CD4-positive, alpha-beta memory T cell (primary cell): ENCODE measurements at regions not wholly inside any gene's neighbourhood (a gene's known extent, or its start where the extent isn't known, plus 50 kb on each side); places are given as distances from the start of the nearest gene placed in this dataset.
"Not testable (repeated sequence)": the region's sequence is repeated elsewhere in the genome, so short reads cannot be mapped to it uniquely, and the experiment has no call there.

Experiments
- CTCF ChIA-PET: fragments of 350-600 bp; sonication (Branson Sonifier 250); formaldehyde crosslinking; loops from one replicate; lab custom pipeline; 2021; ENCODE audit warnings: inconsistent platforms; ENCODE audit not compliant: partially characterized antibody; lab: Charles Lee
- POLR2A ChIA-PET: fragments of 350-600 bp; sonication (Branson Sonifier 250); formaldehyde crosslinking; loops from one replicate; lab custom pipeline; 2021; ENCODE audit not compliant: partially characterized antibody; lab: Charles Lee
- DNase-seq, 5 donors: peaks; one replicate each; pipeline versions ENCODE4 v3.0.0 to v3.0.0-alpha.2; 2020 to 2022; ENCODE audit warnings: mixed read lengths in 1 of 5
- H3K27ac ChIP-seq: one replicate; pipeline ENCODE4 v1.7.0; 2013; ENCODE audit warnings: low read depth, low read length
- H3K27me3 ChIP-seq: 2 replicates; pipeline ENCODE4 v1.7.0; 2013; ENCODE audit warnings: mild to moderate bottlenecking, low read length, moderate library complexity; ENCODE audit not compliant: insufficient read depth
- H3K36me3 ChIP-seq: 2 replicates; pipeline ENCODE4 v1.7.0; 2013; ENCODE audit warnings: mild to moderate bottlenecking, low read length, moderate library complexity; ENCODE audit not compliant: insufficient read depth
- H3K4me1 ChIP-seq: 2 replicates; pipeline ENCODE4 v1.7.0; 2013; ENCODE audit warnings: mild to moderate bottlenecking, low read length, moderate library complexity; ENCODE audit not compliant: insufficient read depth
- H3K4me3 ChIP-seq, 2 donors: one replicate each; pipeline ENCODE4 v1.7.0; 2013; ENCODE audit warnings: low read length in 2 of 2, mild to moderate bottlenecking in 1 of 2
- H3K9me3 ChIP-seq, 2 donors: one replicate each; pipeline ENCODE4 v1.7.0; 2013; ENCODE audit warnings: low read length in 2 of 2, control low read depth in 1 of 2; ENCODE audit not compliant: control insufficient read depth in 1 of 2
- H3K27ac Mint-ChIP-seq, 7 donors: one replicate each; pipeline ENCODE4 v1.8.0; 2020 to 2021; ENCODE audit warnings: mixed read lengths in 7 of 7, mild to moderate bottlenecking in 6 of 7, inconsistent platforms in 3 of 7, moderate library complexity in 3 of 7
- H3K27me3 Mint-ChIP-seq, 2 donors: one replicate each; pipeline ENCODE4 v1.8.0; 2020 to 2021; ENCODE audit warnings: mixed read lengths in 2 of 2
- H3K36me3 Mint-ChIP-seq, 2 donors: one replicate each; pipeline ENCODE4 v1.8.0; 2020 to 2021; ENCODE audit warnings: mixed read lengths in 2 of 2, inconsistent platforms in 1 of 2, mild to moderate bottlenecking in 1 of 2
- H3K4me1 Mint-ChIP-seq, 4 donors: one replicate each; pipeline ENCODE4 v1.8.0; 2020 to 2021; ENCODE audit warnings: mixed read lengths in 4 of 4, mild to moderate bottlenecking in 1 of 4
- H3K4me3 Mint-ChIP-seq, 8 donors: one replicate each; pipeline ENCODE4 v1.8.0; 2020 to 2021; ENCODE audit warnings: mixed read lengths in 8 of 8, mild to moderate bottlenecking in 7 of 8, moderate library complexity in 6 of 8, inconsistent platforms in 3 of 8
- H3K9me3 Mint-ChIP-seq, 8 donors: one replicate each; pipeline ENCODE4 v1.8.0; 2020 to 2021; ENCODE audit warnings: mixed read lengths in 8 of 8, mild to moderate bottlenecking in 5 of 8, inconsistent platforms in 3 of 8, moderate library complexity in 1 of 8
- intact Hi-C: fragments of 100-400 bp; cut with micrococcal nuclease; formaldehyde crosslinking; loops from one replicate; pipeline ENCODE4 v1.15.1; 2023

DNA sequence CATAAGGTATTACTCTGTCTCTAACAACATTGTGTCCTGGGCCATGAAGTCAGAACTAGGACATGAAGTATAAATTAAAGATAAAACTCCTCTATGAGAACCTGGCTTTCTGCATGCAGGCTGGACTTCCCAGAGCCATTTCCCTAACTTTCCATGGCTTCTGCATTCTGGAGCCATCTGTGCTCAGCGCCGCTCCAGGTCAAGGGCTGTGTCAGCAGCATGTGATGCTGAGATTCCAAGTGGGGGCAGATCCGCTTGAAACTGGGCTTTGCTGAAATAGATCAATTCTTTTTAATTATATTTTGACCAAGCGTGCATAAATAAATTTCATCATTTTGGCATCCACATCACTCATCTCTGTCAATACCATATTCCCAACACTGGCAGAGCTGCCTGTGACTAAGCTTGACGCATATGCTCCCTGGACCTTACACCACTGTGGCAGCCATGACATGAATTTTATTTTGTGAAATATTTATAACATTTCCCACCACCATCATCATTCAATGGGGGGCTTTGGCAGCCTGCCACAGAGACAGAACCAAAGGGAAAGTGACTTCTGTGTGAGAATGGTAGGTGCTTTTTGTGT lies 110.4 kb upstream of the KCNK1 start:
- H3K4me1 Mint-ChIP-seq, result no peaks in the 10 kb centered on the region
- no peaks in the 10 kb centered on the region for H3K36me3 ChIP-seq
- H3K9me3 ChIP-seq, result no peaks in the 10 kb centered on the region
- H3K27me3 ChIP-seq, result no peaks in the 10 kb centered on the region
- intact Hi-C loops, result no loop called here
- no peak overlapping the region for H3K27ac ChIP-seq
- DNase-seq, result no peak
- peaks cover 0 to 7% of the 10 kb centered on the region in 2 donors for H3K27me3 Mint-ChIP-seq
- no peak overlapping the region for H3K27ac Mint-ChIP-seq
- no peak overlapping the region for H3K4me3 ChIP-seq
- ChIA-PET POLR2A (no interaction called here), CTCF (no interaction called here)
- no peaks in the 10 kb centered on the region for H3K36me3 Mint-ChIP-seq
- H3K4me1 ChIP-seq, result no peaks in the 10 kb centered on the region
- H3K4me3 Mint-ChIP-seq, result no peak overlapping the region
- peaks cover 0 to 13% (median 4%) of the 10 kb centered on the region in 8 donors for H3K9me3 Mint-ChIP-seq

DNA sequence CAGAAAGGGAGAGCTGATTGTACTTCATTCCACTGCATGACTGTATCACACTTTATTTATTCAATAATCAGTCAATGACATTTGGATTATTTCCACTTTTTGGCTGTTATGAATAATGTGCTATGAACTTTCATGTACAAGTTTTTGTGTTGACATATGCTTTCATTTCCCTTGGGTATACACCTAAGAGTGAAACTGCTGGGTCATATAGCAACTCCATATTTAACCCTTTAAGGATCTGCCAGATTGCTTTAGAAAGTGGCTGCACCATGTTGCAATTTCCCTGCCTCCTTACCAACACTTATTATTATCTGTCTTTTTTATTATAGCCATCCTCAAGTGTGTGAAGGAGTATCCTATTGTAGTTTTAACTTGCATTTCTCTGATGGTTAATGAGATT lies 108.8 kb upstream of the KCNK1 start:
- intact Hi-C loops, result no loop called here
- POLR2A ChIA-PET, result no interaction called here

DNA sequence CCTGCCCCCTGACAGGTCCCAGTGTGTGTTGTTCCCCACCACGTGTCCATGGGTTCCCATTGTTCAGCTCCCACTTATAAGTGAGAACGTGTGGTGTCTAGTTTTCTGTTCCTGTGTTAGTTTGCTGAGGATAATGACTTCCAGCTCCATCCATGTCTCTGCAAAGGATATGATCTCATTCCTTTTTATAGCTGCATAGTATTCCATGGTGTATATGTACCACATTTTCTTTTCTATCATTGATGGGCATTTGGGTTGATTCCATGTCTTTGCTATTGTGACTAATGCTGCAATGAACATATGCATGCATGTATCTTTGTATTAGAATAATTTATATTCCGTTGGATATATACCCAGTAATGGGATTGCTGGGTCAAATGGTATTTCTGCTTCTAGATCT lies 108.0 kb upstream of the KCNK1 start:
- H3K4me3 Mint-ChIP-seq, H3K27ac ChIP-seq, CTCF ChIA-PET, H3K36me3 Mint-ChIP-seq, intact Hi-C loops, H3K9me3 ChIP-seq, POLR2A ChIA-PET, H3K27ac Mint-ChIP-seq, H3K27me3 ChIP-seq, H3K4me3 ChIP-seq, DNase-seq, H3K36me3 ChIP-seq, H3K4me1 Mint-ChIP-seq, H3K4me1 ChIP-seq: not testable (repeated sequence)
- Mint-ChIP-seq H3K9me3 (peaks cover 0 to 13% (median 4%) of the 10 kb centered on the region in 8 donors), H3K27me3 (peaks cover 0 to 11% of the 10 kb centered on the region in 2 donors)

More for the DNA sequence above, 108.8 kb upstream of the KCNK1 start:
- H3K9me3 ChIP-seq, result no peaks in the 10 kb centered on the region
- Mint-ChIP-seq H3K4me3 (no peak overlapping the region), H3K36me3 (no peaks in the 10 kb centered on the region), H3K9me3 (peaks cover 0 to 13% (median 4%) of the 10 kb centered on the region in 8 donors), H3K4me1 (no peaks in the 10 kb centered on the region), H3K27ac (no peak overlapping the region), H3K27me3 (peaks cover 0 to 8% of the 10 kb centered on the region in 2 donors)
- no peak for DNase-seq
- H3K4me1 ChIP-seq, result no peaks in the 10 kb centered on the region
- H3K36me3 ChIP-seq, result no peaks in the 10 kb centered on the region
- no peak overlapping the region for H3K4me3 ChIP-seq
- H3K27me3 ChIP-seq, result no peaks in the 10 kb centered on the region
- H3K27ac ChIP-seq, result no peak overlapping the region
- CTCF ChIA-PET, result no interaction called here

DNA sequence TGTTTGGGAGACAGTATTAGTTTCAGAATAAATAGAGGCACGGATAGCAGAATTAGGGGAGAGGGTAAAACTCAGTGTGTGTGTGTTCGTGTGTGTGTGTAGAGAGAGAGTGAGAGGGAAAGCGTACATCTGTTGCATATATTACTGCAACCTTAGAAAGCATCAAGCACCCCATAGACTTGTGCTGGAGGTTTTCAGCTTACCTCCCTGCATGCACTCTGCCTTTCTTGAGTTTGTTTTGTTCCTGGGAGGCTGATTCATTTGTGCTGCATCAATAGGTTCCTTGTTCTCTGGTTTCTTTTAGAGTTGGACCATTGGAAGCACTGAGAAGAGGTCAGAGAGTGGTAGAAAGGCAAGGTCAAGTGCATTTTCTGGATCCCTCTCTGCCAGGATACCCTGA lies 104.4 kb upstream of the KCNK1 start:
- no peaks in the 10 kb centered on the region for H3K9me3 ChIP-seq
- H3K36me3 Mint-ChIP-seq, result no peaks in the 10 kb centered on the region
- H3K27ac Mint-ChIP-seq, result no peak overlapping the region
- intact Hi-C loops, result no loop called here
- POLR2A ChIA-PET, result no interaction called here
- H3K4me3 ChIP-seq, result no peak overlapping the region
- no peak overlapping the region for H3K4me3 Mint-ChIP-seq
- no peak overlapping the region for H3K27ac ChIP-seq
- no peaks in the 10 kb centered on the region for H3K36me3 ChIP-seq
- H3K27me3 ChIP-seq, result no peaks in the 10 kb centered on the region
- CTCF ChIA-PET, result no interaction called here
- peaks cover 0 to 13% (median 4%) of the 10 kb centered on the region in 8 donors for H3K9me3 Mint-ChIP-seq
- H3K4me1 Mint-ChIP-seq, result no peaks in the 10 kb centered on the region
- H3K27me3 Mint-ChIP-seq, result peaks cover 0 to 8% of the 10 kb centered on the region in 2 donors
- DNase-seq, result no peak
- H3K4me1 ChIP-seq, result no peaks in the 10 kb centered on the region

DNA sequence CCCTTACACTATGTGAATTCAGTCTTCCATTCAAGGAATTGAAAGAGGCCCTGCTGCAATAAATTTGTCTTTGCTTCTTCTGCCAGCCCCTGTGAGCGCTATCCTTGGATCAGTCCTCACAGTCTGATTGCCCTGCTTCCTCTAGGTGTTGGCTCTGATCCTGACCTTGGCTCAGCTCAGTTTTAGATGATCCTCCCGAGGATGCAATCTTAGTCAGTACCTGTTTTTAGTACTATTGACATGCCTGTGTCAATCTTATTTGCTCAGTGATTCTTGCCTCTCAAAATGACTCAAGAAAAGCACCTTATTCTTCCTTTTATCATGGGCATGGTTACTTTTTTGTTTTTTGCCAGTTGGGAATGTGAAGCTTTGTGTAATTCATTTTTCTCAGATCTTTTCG lies 101.4 kb upstream of the KCNK1 start:
- no peak for DNase-seq
- intact Hi-C loops, result no loop called here
- no peaks in the 10 kb centered on the region for H3K9me3 Mint-ChIP-seq
- H3K27ac Mint-ChIP-seq, result no peak overlapping the region
- Histone ChIP-seq H3K4me3 (no peak overlapping the region), H3K27ac (no peak overlapping the region), H3K36me3 (no peaks in the 10 kb centered on the region), H3K27me3 (no peaks in the 10 kb centered on the region), H3K9me3 (no peaks in the 10 kb centered on the region), H3K4me1 (no peaks in the 10 kb centered on the region)
- no peaks in the 10 kb centered on the region for H3K36me3 Mint-ChIP-seq
- no peaks in the 10 kb centered on the region for H3K4me1 Mint-ChIP-seq
- H3K27me3 Mint-ChIP-seq, result peaks cover 0 to 8% of the 10 kb centered on the region in 2 donors
- no peak overlapping the region for H3K4me3 Mint-ChIP-seq
- ChIA-PET POLR2A (no interaction called here), CTCF (interaction anchor here (1.8 kb wide), 1 partner anchor 24 kb away, joined by 4 read pairs; no protein-coding TSS in a partner anchor)

DNA sequence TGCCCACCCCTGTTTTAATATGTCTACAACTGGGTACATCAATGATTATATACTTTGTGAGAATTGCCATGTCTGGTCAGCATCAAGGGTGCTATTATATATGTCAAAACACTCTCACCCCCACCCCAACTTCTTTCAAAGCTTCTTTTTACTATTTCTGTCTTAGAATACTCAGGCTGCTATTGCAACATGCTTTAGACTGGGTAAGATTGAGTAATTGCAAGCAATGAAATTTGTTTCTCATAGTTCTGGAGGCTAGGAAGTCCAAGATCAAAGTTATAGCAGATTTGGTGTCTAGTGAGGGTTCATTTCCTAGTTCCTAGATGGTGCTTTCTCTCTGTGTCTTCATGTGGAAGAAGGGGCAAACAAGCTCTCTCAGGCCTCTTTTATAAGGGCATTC lies 100.5 kb upstream of the KCNK1 start:
- no peak overlapping the region for H3K4me3 ChIP-seq
- no peaks in the 10 kb centered on the region for H3K27me3 ChIP-seq
- CTCF ChIA-PET, result interaction anchor here (1.8 kb wide), 1 partner anchor 23 kb away, joined by 4 read pairs; no protein-coding TSS in a partner anchor
- H3K36me3 Mint-ChIP-seq, result no peaks in the 10 kb centered on the region
- peaks cover 0 to 9% of the 10 kb centered on the region in 2 donors for H3K27me3 Mint-ChIP-seq
- peaks cover 0 to 2% (median under 1%) of the 10 kb centered on the region in 4 donors for H3K4me1 Mint-ChIP-seq
- no peaks in the 10 kb centered on the region for H3K9me3 ChIP-seq
- H3K36me3 ChIP-seq, result no peaks in the 10 kb centered on the region
- intact Hi-C loops, result no loop called here
- POLR2A ChIA-PET, result no interaction called here
- no peak overlapping the region for H3K4me3 Mint-ChIP-seq
- no peak overlapping the region for H3K27ac ChIP-seq
- no peaks in the 10 kb centered on the region for H3K4me1 ChIP-seq
- no peak for DNase-seq
- no peaks in the 10 kb centered on the region for H3K9me3 Mint-ChIP-seq
- no peak overlapping the region for H3K27ac Mint-ChIP-seq

DNA sequence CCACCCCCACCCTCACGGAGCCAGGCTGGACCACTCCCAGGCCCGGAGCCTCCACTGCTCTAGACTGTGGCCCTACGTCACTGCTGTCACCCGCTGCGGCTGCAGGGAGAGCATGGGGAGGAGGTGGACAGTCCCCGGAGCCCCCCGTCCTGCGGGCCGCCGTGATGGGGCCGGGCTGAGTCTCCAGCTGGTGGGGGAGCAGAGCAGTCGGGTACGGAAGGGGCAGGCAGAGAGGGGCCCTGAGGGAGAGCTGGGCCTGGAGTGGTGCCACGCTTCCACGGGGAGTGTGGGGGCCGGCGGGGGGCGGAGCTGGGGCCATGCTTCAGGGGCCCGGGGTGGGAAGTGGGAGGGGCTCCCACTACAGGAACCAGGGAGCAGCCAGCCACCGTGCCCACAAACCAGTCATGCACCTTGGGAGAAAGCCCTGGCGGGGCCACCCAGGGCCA lies 98.9 kb upstream of the KCNK1 start:
- CTCF ChIA-PET, result no interaction called here
- Mint-ChIP-seq H3K9me3 (peaks cover 0 to 3% (median 0%) of the 10 kb centered on the region in 8 donors), H3K4me1 (peaks cover 0 to 5% (median under 1%) of the 10 kb centered on the region in 4 donors), H3K27ac (no peak overlapping the region), H3K36me3 (no peaks in the 10 kb centered on the region), H3K4me3 (no peak overlapping the region), H3K27me3 (peaks cover 0 to 9% of the 10 kb centered on the region in 2 donors)
- Histone ChIP-seq H3K9me3 (no peaks in the 10 kb centered on the region), H3K36me3 (no peaks in the 10 kb centered on the region), H3K4me3 (no peak overlapping the region), H3K27ac (no peak overlapping the region), H3K4me1 (no peaks in the 10 kb centered on the region), H3K27me3 (no peaks in the 10 kb centered on the region)
- DNase-seq, result no peak
- POLR2A ChIA-PET, result no interaction called here
- intact Hi-C loops, result no loop called here
